Endothelial cell of umbilical vein (primary cell): ENCODE measurements at regions not wholly inside any gene's neighbourhood (a gene's known extent, or its start where the extent isn't known, plus 50 kb on each side); places are given as distances from the start of the nearest gene placed in this dataset.

ENCODE experiments used
- BruUV-seq: library from RNA; stranded (reverse); fragments of 400-500 nt; replicated peaks from 2 replicates; lab custom pipeline; 2021; lab: Mats Ljungman, UMichigan
- CTCF ChIA-PET: fragments of 300-600, 350-600 bp; sonication (Branson Sonifier 250); formaldehyde crosslinking; loops from one replicate; lab custom pipeline; 2021; ENCODE audit warnings: antibody characterized with exemption, inconsistent platforms; lab: Charles Lee
- POLR2A ChIA-PET: fragments of 300-600, 350-600 bp; sonication (Branson Sonifier 250); formaldehyde crosslinking; loops from one replicate; lab custom pipeline; 2021; ENCODE audit warnings: antibody characterized with exemption, inconsistent platforms; lab: Charles Lee
- DNase-seq: peaks from one replicate; pipeline ENCODE4 v3.0.0-alpha.2; 2011; ENCODE audit warnings: low read depth, low spot score
- FAIRE-seq: peaks from 2 replicates; lab custom pipeline; 2011; peaks lifted over from hg19 to GRCh38; lab: Jason Lieb, UNC
- H2AFZ ChIP-seq: 2 replicates; pipeline ENCODE4 v1.6.0; 2012; ENCODE audit warnings: low read depth, low read length, control low read depth, inconsistent platforms
- H3K27ac ChIP-seq: 2 replicates; pipeline ENCODE4 v1.5.1; 2011; ENCODE audit warnings: low read depth, mild to moderate bottlenecking, control low read depth, low read length, moderate library complexity; ENCODE audit not compliant: insufficient read depth
- H3K27me3 ChIP-seq, 2 experiments: 2 replicates each; pipeline versions ENCODE4 v1.6.0 to v1.6.1; 2011; ENCODE audit warnings: low read length in 2 of 2, mixed read lengths in 1 of 2; ENCODE audit not compliant: control insufficient read depth in 2 of 2, insufficient read depth in 2 of 2
- H3K36me3 ChIP-seq, 2 experiments: 2 replicates in 1 of 2; 3 replicates in 1 of 2; pipeline ENCODE4 v1.5.1; 2011; ENCODE audit warnings: low read length in 2 of 2, mild to moderate bottlenecking in 1 of 2, moderate library complexity in 1 of 2; ENCODE audit not compliant: control insufficient read depth in 2 of 2, insufficient read depth in 2 of 2; ENCODE audit errors: extremely low read depth in 1 of 2
- H3K4me1 ChIP-seq: 3 replicates; pipeline ENCODE4 v1.5.1; 2011; ENCODE audit warnings: mild to moderate bottlenecking, low read length; ENCODE audit not compliant: control insufficient read depth, insufficient read depth; ENCODE audit errors: extremely low read depth
- H3K4me2 ChIP-seq: 2 replicates; pipeline ENCODE4 v1.6.1; 2011; ENCODE audit warnings: low read length, control low read depth, mixed read lengths; ENCODE audit not compliant: insufficient read depth
- H3K4me3 ChIP-seq, 3 experiments: fragments of 200-600 bp in 1 of 3; sonication (generic), shearing (Covaris generic) in 1 of 3; replicated peaks in 1 of 3; 2 replicates each; pipeline ENCODE4 v1.5.1; 2011 to 2016; ENCODE audit warnings: control low read depth in 3 of 3, low read length in 3 of 3, mild to moderate bottlenecking in 2 of 3, inconsistent platforms in 1 of 3, low read depth in 1 of 3, moderate library complexity in 1 of 3; ENCODE audit not compliant: insufficient read depth in 1 of 3
- H3K79me2 ChIP-seq: 2 replicates; pipeline ENCODE4 v1.6.0; 2012; ENCODE audit warnings: low read length, inconsistent platforms; ENCODE audit not compliant: control insufficient read depth, insufficient read depth
- H3K9ac ChIP-seq: replicated peaks from 2 replicates; pipeline ENCODE3; 2011; ENCODE audit warnings: low read length, control low read depth; ENCODE audit not compliant: insufficient read depth; ENCODE audit errors: extremely low read depth
- H3K9me1 ChIP-seq: replicated peaks from 3 replicates; pipeline ENCODE4 v1.6.0; 2011; ENCODE audit warnings: mild to moderate bottlenecking, low read length; ENCODE audit not compliant: control insufficient read depth, insufficient read depth; ENCODE audit errors: extremely low read depth
- H3K9me3 ChIP-seq: replicated peaks from 2 replicates; pipeline ENCODE4 v1.5.1; 2012; ENCODE audit warnings: low read length, inconsistent platforms; ENCODE audit not compliant: control insufficient read depth, insufficient read depth
- H4K20me1 ChIP-seq: replicated peaks from 2 replicates; pipeline ENCODE3; 2011; ENCODE audit warnings: mild to moderate bottlenecking, low read length; ENCODE audit not compliant: control insufficient read depth, insufficient read depth; ENCODE audit errors: extremely low read depth
- CTCF ChIP-seq, 2 donors: IDR thresholded peaks; 1 replicate in 1 of 2; 2 replicates in 1 of 2; pipeline ENCODE4 v1.5.1; 2011; ENCODE audit warnings: low read length in 2 of 2, mild to moderate bottlenecking in 2 of 2, moderate library complexity in 2 of 2, control low read depth in 1 of 2, inconsistent platforms in 1 of 2, low read depth in 1 of 2; ENCODE audit not compliant: insufficient read depth in 1 of 2; ENCODE audit errors: extremely low read depth in 1 of 2
- EZH2 ChIP-seq: IDR thresholded peaks from 2 replicates; pipeline ENCODE4 v1.6.1; 2012; ENCODE audit warnings: borderline replicate concordance, low read depth, mild to moderate bottlenecking, moderate library complexity, low read length, inconsistent platforms; ENCODE audit not compliant: severe bottlenecking
- FOS ChIP-seq: IDR thresholded peaks from 2 replicates; pipeline ENCODE4 v1.6.1; 2011; ENCODE audit warnings: mild to moderate bottlenecking, low read length, moderate library complexity, borderline replicate concordance; ENCODE audit not compliant: insufficient read depth
- GATA2 ChIP-seq: IDR thresholded peaks from 2 replicates; pipeline ENCODE4 v1.7.0; 2011; ENCODE audit warnings: low read depth, mild to moderate bottlenecking, moderate library complexity, mixed read lengths, low read length; ENCODE audit not compliant: insufficient read length, insufficient read depth
- JUN ChIP-seq: IDR thresholded peaks from 2 replicates; pipeline ENCODE4 v1.6.1; 2011; ENCODE audit warnings: borderline replicate concordance, low read depth; ENCODE audit not compliant: insufficient read length, insufficient read depth
- MYC ChIP-seq: IDR thresholded peaks from one replicate; pipeline ENCODE4 v1.6.1; 2011; ENCODE audit warnings: mild to moderate bottlenecking, low read depth, low read length
- POLR2A ChIP-seq: IDR thresholded peaks from 2 replicates; pipeline ENCODE4 v1.6.1; 2012; ENCODE audit warnings: low read depth, mild to moderate bottlenecking, control low read depth, low read length
- POLR2AphosphoS5 ChIP-seq: IDR thresholded peaks from 2 replicates; pipeline ENCODE4 v1.6.1; 2012; ENCODE audit warnings: low read depth, mild to moderate bottlenecking, control low read depth, low read length, moderate library complexity; ENCODE audit not compliant: insufficient read depth
- dilution Hi-C: fragments of 300-500 bp; cut with MboI; formaldehyde crosslinking; loops from one replicate; pipeline ENCODE4 v1.15.0; 2019; ENCODE audit warnings: low sequenced_read_pairs; ENCODE audit not compliant: extremely low pct_ligation_motif_present
- intact Hi-C: fragments of 100-400 bp; cut with micrococcal nuclease; formaldehyde crosslinking; loops from one replicate; pipeline ENCODE4 v1.10.0; 2022
- TF ChIP-seq, protein P1 (sequence below): IDR thresholded peaks from 2 replicates; pipeline ENCODE4 v1.6.1; 2011; ENCODE audit not compliant: insufficient read depth, insufficient read length

- no peaks in the 10 kb centered on the region for H3K36me3 ChIP-seq
- CTCF ChIA-PET = no interaction called here
- H2AFZ ChIP-seq = no peak overlapping the region
- H3K9me3 ChIP-seq = no peaks in the 10 kb centered on the region
- DNase-seq (no peak), FAIRE-seq (no peak)
- no TSS peak for BruUV-seq
- intact Hi-C loops = no loop called here
- H3K9ac ChIP-seq = no peak overlapping the region
- no peaks in the 10 kb centered on the region for H3K9me1 ChIP-seq
- H3K4me2 ChIP-seq = no peak overlapping the region
- peaks cover 0 to 4% of the 10 kb centered on the region in 2 experiments for H3K27me3 ChIP-seq
- no peak overlapping the region for H3K4me3 ChIP-seq
- POLR2A ChIA-PET = no interaction called here
- H3K4me1 ChIP-seq = no peaks in the 10 kb centered on the region
- H4K20me1 ChIP-seq = no peaks in the 10 kb centered on the region
- TF ChIP-seq MYC (no peak), FOS (no peak), GATA2 (no peak), EZH2 (no peak), POLR2A (no peak), POLR2AphosphoS5 (no peak), JUN (no peak), CTCF (IDR thresholded peaks at IDR 0.05; ENCODE audit: extremely low read depth in 1 of 2, insufficient read depth in 1 of 2, low read depth in 1 of 2, low read length in 2 of 2) (no peak)
- TF ChIP-seq, protein P1, sequence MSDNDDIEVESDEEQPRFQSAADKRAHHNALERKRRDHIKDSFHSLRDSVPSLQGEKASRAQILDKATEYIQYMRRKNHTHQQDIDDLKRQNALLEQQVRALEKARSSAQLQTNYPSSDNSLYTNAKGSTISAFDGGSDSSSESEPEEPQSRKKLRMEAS = no peak
- H3K79me2 ChIP-seq = no peaks in the 10 kb centered on the region
- dilution Hi-C loops = no loop called here
- no peak overlapping the region for H3K27ac ChIP-seq
Measured at GRCh38 chr6:166244353-166245045, 63.7 kb downstream of the PRR18 start.
